ENCODE measurements at regions not wholly inside any gene's neighbourhood (a gene's known extent, or its start where the extent isn't known, plus 50 kb on each side); places are given as distances from the start of the nearest gene placed in this dataset.

DNA sequence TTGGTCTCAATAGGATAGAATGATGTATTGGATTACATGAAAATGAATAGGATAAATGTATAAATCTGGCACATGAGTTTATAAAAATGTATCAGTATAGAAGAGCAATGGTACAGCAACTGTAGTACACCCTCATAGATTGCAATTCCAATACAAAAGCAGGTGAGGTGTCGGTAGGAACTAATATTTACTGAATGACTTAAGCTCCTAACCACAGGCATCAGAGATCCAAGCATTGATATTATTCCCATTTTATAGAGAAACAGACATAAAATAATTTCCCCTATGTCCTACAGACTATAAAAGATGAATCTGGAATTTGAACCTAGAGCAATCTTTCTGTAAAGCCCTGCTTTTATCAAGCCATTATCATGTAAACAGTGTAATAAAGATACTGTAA is 227.4 kb downstream of the MBD2 start:
- TF ChIP-seq, protein P1, sequence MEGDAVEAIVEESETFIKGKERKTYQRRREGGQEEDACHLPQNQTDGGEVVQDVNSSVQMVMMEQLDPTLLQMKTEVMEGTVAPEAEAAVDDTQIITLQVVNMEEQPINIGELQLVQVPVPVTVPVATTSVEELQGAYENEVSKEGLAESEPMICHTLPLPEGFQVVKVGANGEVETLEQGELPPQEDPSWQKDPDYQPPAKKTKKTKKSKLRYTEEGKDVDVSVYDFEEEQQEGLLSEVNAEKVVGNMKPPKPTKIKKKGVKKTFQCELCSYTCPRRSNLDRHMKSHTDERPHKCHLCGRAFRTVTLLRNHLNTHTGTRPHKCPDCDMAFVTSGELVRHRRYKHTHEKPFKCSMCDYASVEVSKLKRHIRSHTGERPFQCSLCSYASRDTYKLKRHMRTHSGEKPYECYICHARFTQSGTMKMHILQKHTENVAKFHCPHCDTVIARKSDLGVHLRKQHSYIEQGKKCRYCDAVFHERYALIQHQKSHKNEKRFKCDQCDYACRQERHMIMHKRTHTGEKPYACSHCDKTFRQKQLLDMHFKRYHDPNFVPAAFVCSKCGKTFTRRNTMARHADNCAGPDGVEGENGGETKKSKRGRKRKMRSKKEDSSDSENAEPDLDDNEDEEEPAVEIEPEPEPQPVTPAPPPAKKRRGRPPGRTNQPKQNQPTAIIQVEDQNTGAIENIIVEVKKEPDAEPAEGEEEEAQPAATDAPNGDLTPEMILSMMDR (IDR thresholded peaks at IDR 0.05; ENCODE audit: insufficient read depth, low read length, poor library complexity, severe bottlenecking), result no peak
- TF ChIP-seq EZH2phosphoT487 (conservative IDR thresholded peaks at IDR 0.05; ENCODE audit: low read length), result no peak

Data from SU-DHL-6 (cell line).